K562 (cell line): ENCODE measurements at regions not wholly inside any gene's neighbourhood (a gene's known extent, or its start where the extent isn't known, plus 50 kb on each side); places are given as distances from the start of the nearest gene placed in this dataset.

Source experiments
- ARID1B ChIP-seq: fragments of 450-650 bp; IDR thresholded peaks from 2 replicates; pipeline ENCODE4 v1.6.1; 2016; ENCODE audit warnings: antibody characterized with exemption, mild to moderate bottlenecking, inconsistent platforms
- CBFB ChIP-seq: sonication (generic); formaldehyde crosslinking; IDR thresholded peaks from 2 replicates; pipeline ENCODE4 v1.4.0; 2020; ENCODE audit warnings: mild to moderate bottlenecking, missing genetic modification reagents
- DMBX1 ChIP-seq: fragments of 250-450 bp; sonication (Bioruptor Pico); IDR thresholded peaks from 2 replicates; pipeline ENCODE4 v1.8.0; 2022; ENCODE audit warnings: inconsistent platforms, mild to moderate bottlenecking, moderate library complexity, borderline replicate concordance
- FOXP1 ChIP-seq: sonication (generic); formaldehyde crosslinking; IDR thresholded peaks from 2 replicates; pipeline ENCODE4 v1.8.0; 2022; ENCODE audit warnings: mild to moderate bottlenecking, missing genetic modification reagents
- KLF6 ChIP-seq: fragments of 250-450 bp; sonication (Bioruptor Pico); IDR thresholded peaks from 2 replicates; pipeline ENCODE4 v1.4.0; 2020; ENCODE audit warnings: mild to moderate bottlenecking, moderate library complexity, borderline replicate concordance
- LCOR ChIP-seq: sonication (generic); formaldehyde crosslinking; IDR thresholded peaks from 2 replicates; pipeline ENCODE4 v1.8.0; 2022; ENCODE audit warnings: mild to moderate bottlenecking, missing genetic modification reagents
- MBD2 ChIP-seq: sonication (generic); IDR thresholded peaks from 2 replicates; pipeline ENCODE4 v1.6.1; 2016; ENCODE audit warnings: low read depth, borderline replicate concordance
- MEIS2 ChIP-seq: fragments of 450-650 bp; IDR thresholded peaks from 2 replicates; pipeline ENCODE4 v1.6.1; 2014; ENCODE audit warnings: mild to moderate bottlenecking; ENCODE audit not compliant: partially characterized antibody
- MTA1 ChIP-seq: fragments of 450-650 bp; IDR thresholded peaks from 2 replicates; pipeline ENCODE4 v1.6.1; 2017; ENCODE audit warnings: borderline replicate concordance
- MTA3 ChIP-seq: fragments of 450-650 bp; formaldehyde crosslinking; IDR thresholded peaks from 2 replicates; pipeline ENCODE4 v1.6.1; 2017; ENCODE audit warnings: mild to moderate bottlenecking, borderline replicate concordance
- NCOA1 ChIP-seq: fragments of 450-650 bp; IDR thresholded peaks from 2 replicates; pipeline ENCODE4 v1.6.1; 2016; ENCODE audit warnings: low read depth
- NFATC3 ChIP-seq: fragments of 450-650 bp; IDR thresholded peaks from 2 replicates; pipeline ENCODE4 v1.6.1; 2017; ENCODE audit warnings: mild to moderate bottlenecking
- NFIC ChIP-seq: fragments of 450-650 bp; IDR thresholded peaks from 2 replicates; pipeline ENCODE4 v1.6.1; 2017; ENCODE audit warnings: mild to moderate bottlenecking, inconsistent platforms
- NFRKB ChIP-seq: fragments of 450-650 bp; IDR thresholded peaks from 2 replicates; pipeline ENCODE4 v1.6.1; 2016; ENCODE audit warnings: low read depth
- NRF1 ChIP-seq, 2 experiments: fragments of 450-650 bp; IDR thresholded peaks in 1 of 2; conservative IDR thresholded peaks in 1 of 2; 2 replicates each; pipeline ENCODE4 v1.6.1; 2014; ENCODE audit warnings: mild to moderate bottlenecking in 2 of 2
- POLR2AphosphoS5 ChIP-seq: IDR thresholded peaks from 2 replicates; pipeline ENCODE4 v1.6.1; 2011; ENCODE audit warnings: mild to moderate bottlenecking, low read depth, low read length, moderate library complexity; ENCODE audit not compliant: control insufficient read depth, insufficient read depth
- PYGO2 ChIP-seq: fragments of 450-650 bp; IDR thresholded peaks from 2 replicates; pipeline ENCODE4 v1.6.1; 2016; ENCODE audit warnings: mild to moderate bottlenecking, missing genetic modification characterization, moderate library complexity, missing compliant biosample characterization
- STAT5A ChIP-seq: IDR thresholded peaks from 2 replicates; pipeline ENCODE4 v1.6.1; 2012; ENCODE audit warnings: low read length, inconsistent platforms, borderline replicate concordance
- TRIM24 ChIP-seq, 2 experiments: fragments of 450-650 bp; IDR thresholded peaks; 2 replicates each; pipeline ENCODE4 v1.6.1; 2016
- TRIM28 ChIP-seq: fragments of 450-650 bp; IDR thresholded peaks from 2 replicates; pipeline ENCODE4 v1.6.1; 2017
- ZBTB7A ChIP-seq: IDR thresholded peaks from 2 replicates; pipeline ENCODE4 v1.6.1; 2011; ENCODE audit warnings: low read depth, mild to moderate bottlenecking, low read length, moderate library complexity, borderline replicate concordance; ENCODE audit not compliant: control insufficient read depth
- ZMIZ1 ChIP-seq, 2 experiments: fragments of 150-350 bp in 1 of 2; IDR thresholded peaks; 2 replicates each; pipeline ENCODE4 v1.6.1; 2012 to 2016; ENCODE audit warnings: low read depth in 2 of 2, low read length in 2 of 2, mild to moderate bottlenecking in 1 of 2, moderate library complexity in 1 of 2
- ZNF444 ChIP-seq: fragments of 250-450 bp; sonication (Bioruptor Pico); IDR thresholded peaks from 2 replicates; pipeline ENCODE4 v1.4.0; 2020; ENCODE audit warnings: mild to moderate bottlenecking, moderate library complexity

DNA sequence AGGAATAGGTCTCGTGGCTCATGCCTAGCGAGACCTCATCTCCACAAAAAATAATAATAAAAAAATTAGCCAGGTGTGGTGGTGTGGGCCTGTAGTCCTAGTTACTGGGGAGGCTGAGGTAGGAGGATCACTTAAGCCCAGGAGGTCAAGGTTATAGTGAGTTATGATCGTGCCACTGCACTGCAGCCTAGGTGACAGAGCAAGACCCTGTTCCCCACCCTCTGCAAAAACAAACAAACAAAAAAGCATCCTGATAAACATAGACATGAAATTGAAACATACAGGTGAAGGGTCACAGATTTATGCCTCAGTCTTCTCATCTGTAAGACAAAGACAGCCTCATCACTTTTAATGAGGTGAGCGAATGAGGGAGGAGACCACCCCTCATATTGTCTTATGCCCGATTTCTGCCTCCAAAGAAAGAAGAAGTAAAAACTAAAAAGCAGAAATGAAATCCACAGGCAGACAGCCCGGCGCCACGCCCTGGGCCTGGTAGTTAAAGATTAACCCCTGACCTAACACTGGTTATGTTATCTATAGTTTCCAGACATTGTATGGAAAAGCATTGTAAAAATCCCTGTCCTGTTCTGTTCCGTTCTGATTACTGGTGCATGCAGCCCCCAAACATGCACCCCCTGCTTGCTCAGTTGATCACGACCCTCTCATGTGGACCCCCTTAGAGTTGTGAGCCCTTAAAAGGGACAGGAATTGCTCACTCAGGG, 138.5 kb downstream of the OR2B2 start (continued):
- TF ChIP-seq MTA3 (peak; percentile 90; the same call in 1 of the 2 replicates), KLF6 (peak; percentile 78; the same call in 1 of the 2 replicates), NFATC3 (peak; percentile 79), ZBTB7A (peak; percentile 64; the same call in 1 of the 2 replicates), TRIM28 (peak; percentile 90; the same call in 1 of the 2 replicates), NFIC (peak; percentile 93), MBD2 (peak; percentile 88), POLR2AphosphoS5 (peak; percentile 75), MTA1 (peak; percentile 85), PYGO2 (tag) (peak; percentile 76), CBFB (CRISPR knock-in tag) (0 out of 2 replicates have a peak, but pooled peaks have one; percentile 25), FOXP1 (CRISPR knock-in tag) (0 out of 2 replicates have a peak, but pooled peaks have one; percentile 6), ARID1B (peak; percentile 100), DMBX1 (CRISPR knock-in tag) (peak; percentile 91), STAT5A (peak; percentile 88), TRIM24 (IDR thresholded peaks at IDR 0.05) (peak; percentile 97), NRF1 (conservative IDR thresholded peaks at IDR 0.05 in 1 of 2, IDR thresholded peaks at IDR 0.05 in 1 of 2) (0 out of 4 replicates have a peak, but pooled peaks of 1 of the 2 experiments have one; percentile 5), NFRKB (peak; percentile 32; the same call in 1 of the 2 replicates), NCOA1 (peak; percentile 93), LCOR (CRISPR knock-in tag) (0 out of 2 replicates have a peak, but pooled peaks have one; percentile 27), MEIS2 (peak; percentile 40), ZMIZ1 (IDR thresholded peaks at IDR 0.05; ENCODE audit: low read depth in 2 of 2, low read length in 2 of 2) (peak in 1 of 2 experiments; percentile 92; a peak in 2 of 4 replicates), ZNF444 (peak; percentile 80)
